Astrocyte (in vitro differentiated cells and primary cell): ENCODE measurements at regions not wholly inside any gene's neighbourhood (a gene's known extent, or its start where the extent isn't known, plus 50 kb on each side); places are given as distances from the start of the nearest gene placed in this dataset.

ENCODE experiments used
- DNase-seq: peaks from one replicate; pipeline ENCODE4 v3.0.0-alpha.2; 2010; ENCODE audit warnings: low read depth
- FAIRE-seq: peaks from 2 replicates; lab custom pipeline; 2011; peaks lifted over from hg19 to GRCh38; lab: Jason Lieb, UNC
- H2AFZ ChIP-seq: 2 replicates; pipeline ENCODE4 v1.6.0; 2012; ENCODE audit warnings: low read depth, low read length, inconsistent platforms
- H3K27ac ChIP-seq: 2 replicates; pipeline ENCODE4 v1.5.1; 2011; ENCODE audit warnings: low read depth, low read length, inconsistent platforms
- H3K27me3 ChIP-seq: 2 replicates; pipeline ENCODE4 v1.6.0; 2011; ENCODE audit warnings: low read length, inconsistent platforms; ENCODE audit not compliant: insufficient read depth
- H3K36me3 ChIP-seq: 2 replicates; pipeline ENCODE4 v1.5.1; 2011; ENCODE audit warnings: low read length, inconsistent platforms; ENCODE audit not compliant: insufficient read depth
- H3K4me1 ChIP-seq: 2 replicates; pipeline ENCODE4 v1.5.1; 2011; ENCODE audit warnings: low read length, inconsistent platforms; ENCODE audit not compliant: insufficient read depth
- H3K4me2 ChIP-seq: 2 replicates; pipeline ENCODE4 v1.6.0; 2012; ENCODE audit warnings: low read length, inconsistent platforms
- H3K4me3 ChIP-seq: 2 replicates; pipeline ENCODE4 v1.5.1; 2011; ENCODE audit warnings: low read depth, mild to moderate bottlenecking, low read length, inconsistent platforms; ENCODE audit not compliant: insufficient read depth
- H3K79me2 ChIP-seq: 2 replicates; pipeline ENCODE4 v1.6.0; 2012; ENCODE audit warnings: mild to moderate bottlenecking, low read length, inconsistent platforms; ENCODE audit not compliant: insufficient read depth
- H3K9ac ChIP-seq: 2 replicates; pipeline ENCODE4 v1.6.0; 2012; ENCODE audit warnings: mild to moderate bottlenecking, low read length, inconsistent platforms
- H3K9me3 ChIP-seq: 2 replicates; pipeline ENCODE4 v1.5.1; 2012; ENCODE audit warnings: low read depth, mild to moderate bottlenecking, low read length, inconsistent platforms; ENCODE audit not compliant: insufficient read depth
- H4K20me1 ChIP-seq: 2 replicates; pipeline ENCODE4 v1.6.0; 2012; ENCODE audit warnings: low read length, inconsistent platforms; ENCODE audit not compliant: insufficient read depth
- H3K27ac Mint-ChIP-seq: one replicate; pipeline ENCODE4 v1.8.0; 2021; ENCODE audit warnings: mild to moderate bottlenecking, mixed read lengths; ENCODE audit not compliant: unreplicated experiment
- H3K27me3 Mint-ChIP-seq: one replicate; pipeline ENCODE4 v1.8.0; 2021; ENCODE audit warnings: low read depth, mixed read lengths; ENCODE audit not compliant: unreplicated experiment
- H3K36me3 Mint-ChIP-seq: one replicate; pipeline ENCODE4 v1.8.0; 2021; ENCODE audit warnings: low read depth, mixed read lengths; ENCODE audit not compliant: unreplicated experiment
- H3K4me1 Mint-ChIP-seq: one replicate; pipeline ENCODE4 v1.8.0; 2021; ENCODE audit warnings: low read depth, mixed read lengths; ENCODE audit not compliant: unreplicated experiment
- H3K4me3 Mint-ChIP-seq: one replicate; pipeline ENCODE4 v1.8.0; 2021; ENCODE audit warnings: mild to moderate bottlenecking, moderate library complexity, mixed read lengths; ENCODE audit not compliant: unreplicated experiment
- H3K9me3 Mint-ChIP-seq: one replicate; pipeline ENCODE4 v1.8.0; 2021; ENCODE audit warnings: mild to moderate bottlenecking, mixed read lengths; ENCODE audit not compliant: unreplicated experiment
- CTCF ChIP-seq: IDR thresholded peaks from 2 replicates; pipeline ENCODE4 v1.5.1; 2011; ENCODE audit warnings: low read depth, mild to moderate bottlenecking, inconsistent platforms, low read length, moderate library complexity; ENCODE audit not compliant: insufficient read depth
- EZH2 ChIP-seq: IDR thresholded peaks from 2 replicates; pipeline ENCODE4 v1.6.1; 2012; ENCODE audit warnings: mild to moderate bottlenecking, low read length, inconsistent platforms; ENCODE audit not compliant: insufficient read depth

- Histone ChIP-seq H3K4me1 (no peaks in the 10 kb centered on the region), H3K4me3 (no peak overlapping the region), H3K9ac (no peak overlapping the region), H3K79me2 (no peaks in the 10 kb centered on the region), H3K4me2 (no peak overlapping the region), H2AFZ (no peak overlapping the region), H3K36me3 (no peaks in the 10 kb centered on the region), H3K9me3 (no peaks in the 10 kb centered on the region), H3K27ac (no peak overlapping the region), H4K20me1 (no peaks in the 10 kb centered on the region), H3K27me3 (no peaks in the 10 kb centered on the region)
- no peaks in the 10 kb centered on the region for H3K27me3 Mint-ChIP-seq
- FAIRE-seq = no peak
- no peak for DNase-seq
- TF ChIP-seq CTCF (no peak), EZH2 (no peak)
- no peak overlapping the region for H3K4me3 Mint-ChIP-seq
- H3K36me3 Mint-ChIP-seq = no peaks in the 10 kb centered on the region
- H3K27ac Mint-ChIP-seq = no peak overlapping the region
- no peaks in the 10 kb centered on the region for H3K4me1 Mint-ChIP-seq
- H3K9me3 Mint-ChIP-seq = peaks cover 10% of the 10 kb centered on the region
Observed at GRCh38 chr1:68585351-68585750, 88.5 kb upstream of the DEPDC1 start.

- no peak overlapping the region for H3K9ac ChIP-seq
- Mint-ChIP-seq H3K36me3 (no peaks in the 10 kb centered on the region), H3K27ac (no peak overlapping the region), H3K4me1 (no peaks in the 10 kb centered on the region), H3K4me3 (no peak overlapping the region), H3K27me3 (no peaks in the 10 kb centered on the region), H3K9me3 (peaks cover 10% of the 10 kb centered on the region)
- DNase-seq = no peak
- no peak overlapping the region for H3K4me3 ChIP-seq
- no peak overlapping the region for H2AFZ ChIP-seq
- H3K79me2 ChIP-seq = no peaks in the 10 kb centered on the region
- H3K27me3 ChIP-seq = no peaks in the 10 kb centered on the region
- no peaks in the 10 kb centered on the region for H4K20me1 ChIP-seq
- no peak for FAIRE-seq
- H3K9me3 ChIP-seq = no peaks in the 10 kb centered on the region
- H3K4me1 ChIP-seq = no peaks in the 10 kb centered on the region
- H3K4me2 ChIP-seq = no peak overlapping the region
- no peaks in the 10 kb centered on the region for H3K36me3 ChIP-seq
- H3K27ac ChIP-seq = no peak overlapping the region
- TF ChIP-seq CTCF = no peak
- TF ChIP-seq EZH2 = no peak
Observed at GRCh38 chr1:68586766-68587165, 89.9 kb upstream of the DEPDC1 start.

GRCh38 chr1:68588304-68588703, 91.4 kb upstream of the DEPDC1 start:
- Histone ChIP-seq H3K4me2 (no peak overlapping the region), H3K9me3 (no peaks in the 10 kb centered on the region), H3K27me3 (no peaks in the 10 kb centered on the region), H3K9ac (no peak overlapping the region), H3K79me2 (no peaks in the 10 kb centered on the region), H2AFZ (no peak overlapping the region), H3K36me3 (no peaks in the 10 kb centered on the region), H4K20me1 (no peaks in the 10 kb centered on the region), H3K4me3 (no peak overlapping the region), H3K4me1 (no peaks in the 10 kb centered on the region), H3K27ac (no peak overlapping the region)
- FAIRE-seq = no peak
- H3K27me3 Mint-ChIP-seq = no peaks in the 10 kb centered on the region
- H3K9me3 Mint-ChIP-seq = peaks cover 4% of the 10 kb centered on the region
- H3K4me3 Mint-ChIP-seq = no peak overlapping the region
- no peaks in the 10 kb centered on the region for H3K36me3 Mint-ChIP-seq
- no peak for DNase-seq
- TF ChIP-seq EZH2 = no peak
- no peak for TF ChIP-seq CTCF
- no peaks in the 10 kb centered on the region for H3K4me1 Mint-ChIP-seq
- H3K27ac Mint-ChIP-seq = no peak overlapping the region
